T-helper 2 cell treated with Interferon-gamma antibody and Interleukin-4, amounts not matched to agents 100 ng/mL and 5 ng/mL, for 36 hours (primary cell): ENCODE measurements at regions not wholly inside any gene's neighbourhood (a gene's known extent, or its start where the extent isn't known, plus 50 kb on each side); places are given as distances from the start of the nearest gene placed in this dataset.
"Not testable (repeated sequence)": the region's sequence is repeated elsewhere in the genome, so short reads cannot be mapped to it uniquely, and the experiment has no call there.

Experiments
- intact Hi-C: fragments of 100-400 bp; cut with micrococcal nuclease; formaldehyde crosslinking; loops from one replicate; pipeline ENCODE4 v1.15.1; 2023

DNA sequence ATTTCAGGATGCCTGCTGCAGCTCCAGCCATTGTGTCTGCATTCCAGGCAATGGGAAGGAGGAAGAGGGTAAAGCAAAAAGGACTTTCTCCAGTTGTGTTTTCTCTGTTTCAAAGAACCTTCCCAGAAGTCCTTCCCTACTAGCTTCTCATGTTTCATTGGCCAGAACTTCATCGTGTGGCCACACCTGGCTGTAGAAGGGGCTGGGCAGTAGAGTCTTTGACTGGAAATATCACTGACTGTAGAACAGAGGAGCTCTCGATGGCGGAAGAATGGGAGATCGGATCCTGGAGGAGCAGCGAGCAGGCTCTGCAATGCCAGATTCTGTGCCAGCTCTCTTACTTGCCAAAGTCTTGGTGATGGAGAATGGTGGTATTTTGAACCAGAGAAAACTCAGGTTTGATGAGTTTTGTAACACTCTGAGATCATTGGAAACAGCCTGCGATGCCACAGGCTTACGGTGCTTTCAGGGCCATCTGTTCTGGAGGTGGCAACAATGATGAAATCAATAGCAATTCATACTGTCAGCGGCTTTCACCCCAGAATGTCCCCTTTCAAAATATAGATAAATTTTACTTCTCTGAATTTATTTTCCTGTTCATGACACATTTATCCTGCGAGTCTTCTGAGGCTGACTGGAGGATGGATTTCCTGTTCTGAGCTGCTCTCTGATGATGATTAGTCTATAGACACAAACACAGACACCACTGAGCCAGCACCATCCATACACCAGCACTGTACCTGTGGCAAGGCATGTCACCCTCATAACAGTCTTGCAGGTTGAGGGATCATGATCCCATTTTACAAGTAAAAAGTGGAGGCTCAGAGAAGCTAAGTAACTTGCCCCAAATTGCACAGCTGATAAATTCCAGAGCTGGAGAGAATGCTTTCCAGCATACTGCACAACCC is 204.2 kb downstream of the EMX2 start:
- intact Hi-C loops = no loop called here

DNA sequence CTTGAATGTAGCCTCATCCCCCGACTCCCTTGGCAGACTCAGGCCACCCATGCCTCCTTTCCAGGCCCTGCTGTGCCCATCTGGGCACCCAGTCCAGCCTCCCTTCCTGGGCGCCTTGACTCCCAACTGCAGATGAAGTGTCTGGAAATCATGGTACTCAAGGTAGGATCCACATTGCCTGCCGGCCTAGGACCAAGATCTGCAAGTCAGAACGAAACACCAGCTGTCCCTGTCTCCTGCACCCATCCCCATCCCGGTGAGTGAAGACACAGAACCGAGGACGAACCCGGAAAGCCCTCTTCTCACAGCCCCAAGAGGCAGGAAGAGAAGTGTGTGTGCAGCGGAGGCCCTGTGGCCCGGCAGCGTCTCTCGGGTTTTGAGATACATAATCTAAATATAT is 205.1 kb downstream of the EMX2 start:
- intact Hi-C loops = no loop called here

DNA sequence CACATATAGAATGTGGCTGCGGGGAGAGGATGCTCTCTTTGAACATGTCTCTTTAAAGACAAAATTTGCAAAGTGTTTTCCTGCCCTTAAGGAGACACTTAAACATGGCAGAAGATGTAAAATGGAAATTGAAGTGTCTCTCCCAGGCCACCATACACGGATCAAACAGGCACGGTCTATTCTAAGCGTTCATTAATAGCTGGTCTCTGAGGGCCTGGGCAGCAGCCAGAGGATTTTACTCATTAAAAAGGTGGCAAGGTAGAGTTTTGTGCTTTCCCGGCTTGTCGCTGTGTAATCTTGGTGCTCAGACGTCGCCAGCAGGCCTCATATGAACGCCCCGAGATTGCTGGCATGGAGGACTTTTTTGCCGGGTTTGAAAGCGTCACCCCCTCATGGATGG is 205.5 kb downstream of the EMX2 start:
- intact Hi-C loops = no loop called here

DNA sequence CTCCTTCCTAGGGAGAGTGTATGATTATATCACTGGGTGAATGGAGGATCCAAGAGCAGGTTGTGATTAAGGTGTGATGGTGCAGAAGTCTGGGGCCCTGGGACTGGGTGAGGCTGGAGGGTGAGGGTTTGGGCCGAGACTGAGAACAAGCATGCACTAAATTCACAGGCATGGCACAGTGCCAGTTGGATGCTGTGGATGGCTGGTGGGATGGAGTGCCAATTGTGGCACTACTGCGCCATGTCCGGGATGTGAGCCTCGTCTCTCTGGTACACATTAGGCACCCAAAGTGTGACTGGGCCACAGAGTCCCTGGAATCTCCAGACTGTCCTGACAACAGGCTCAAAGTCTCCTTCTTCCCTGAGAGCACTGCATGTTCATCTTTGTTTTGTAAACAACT is 208.1 kb downstream of the EMX2 start:
- intact Hi-C loops = no loop called here

DNA sequence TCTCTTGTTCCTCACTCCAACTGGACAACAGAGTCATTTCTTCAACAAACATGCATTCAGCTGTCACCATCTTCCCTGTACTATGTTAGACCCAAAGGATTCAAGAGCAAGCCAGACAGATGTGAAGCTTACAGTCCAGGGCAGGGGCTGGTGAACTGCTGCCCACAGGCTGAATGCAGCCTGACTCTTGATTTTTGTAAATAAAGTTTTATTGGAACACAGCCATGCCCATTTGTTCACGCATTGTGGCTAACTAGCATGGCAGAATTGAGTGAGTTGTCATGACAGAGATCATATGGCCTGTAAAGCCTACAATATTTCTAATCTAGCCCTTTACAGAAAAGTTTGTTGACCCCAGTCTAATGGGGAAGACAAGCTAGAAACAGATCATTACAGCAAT is 208.7 kb downstream of the EMX2 start:
- intact Hi-C loops = no loop called here

DNA sequence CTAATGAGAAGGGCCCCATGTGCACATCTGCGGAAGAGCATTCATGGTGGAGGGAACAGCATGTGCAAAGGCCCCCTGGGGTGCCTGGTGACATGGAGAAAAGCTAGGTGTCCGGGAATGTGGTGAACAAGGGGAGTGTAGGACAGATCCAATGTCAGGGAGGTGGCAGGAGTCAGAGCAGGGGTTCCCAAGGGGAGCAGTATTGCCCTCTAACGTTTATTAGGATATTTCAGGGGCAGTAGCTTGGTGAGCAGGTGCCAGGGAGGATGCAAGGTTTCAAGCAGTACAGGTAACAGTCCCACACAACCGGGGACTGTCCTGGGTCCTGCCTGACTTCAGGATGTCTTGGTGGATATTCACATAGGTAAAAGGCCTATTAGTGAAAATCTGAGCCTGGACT is 209.6 kb downstream of the EMX2 start:
- intact Hi-C loops = no loop called here

DNA sequence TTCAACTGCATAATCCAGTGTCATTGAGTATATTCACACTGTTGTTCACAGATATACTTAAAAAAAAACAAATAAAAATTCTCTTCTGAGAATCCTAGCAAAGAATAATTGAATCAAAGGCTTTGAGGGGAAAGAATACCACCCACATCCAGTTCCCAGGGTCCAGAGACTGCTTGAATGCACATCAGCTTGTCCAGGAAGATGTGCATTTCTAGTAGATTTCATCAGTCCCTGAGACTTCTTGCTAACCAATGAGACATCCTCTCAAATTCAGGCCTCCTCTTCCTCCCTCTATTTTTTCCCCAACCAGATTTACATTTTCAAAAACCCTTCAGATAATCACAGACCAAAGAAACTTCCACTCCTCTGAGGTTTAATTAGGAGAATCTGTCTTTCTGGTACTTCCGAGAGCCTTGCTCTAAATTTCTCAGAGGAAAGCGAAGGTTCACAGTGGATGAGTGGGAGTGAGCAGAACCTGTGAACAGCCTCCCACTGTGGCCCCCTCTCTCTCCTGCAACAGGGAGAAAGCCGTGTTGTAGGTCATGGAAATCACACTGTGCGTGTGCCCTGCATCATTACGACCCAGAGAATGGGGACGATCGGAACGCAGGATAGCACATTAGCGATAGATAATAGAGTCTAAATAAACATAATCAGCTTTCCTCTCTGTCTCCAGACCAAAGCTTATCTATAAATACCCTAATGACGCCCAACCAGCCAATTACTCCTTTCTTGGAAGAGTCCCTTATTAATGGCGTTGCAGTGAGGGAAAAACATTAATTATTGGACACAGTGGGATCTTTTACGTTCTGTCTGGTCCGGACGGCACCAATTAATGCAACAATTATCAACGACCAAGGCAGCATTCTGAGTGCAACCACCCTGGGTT is 212.5 kb downstream of the EMX2 start:
- intact Hi-C loops = no loop called here

DNA sequence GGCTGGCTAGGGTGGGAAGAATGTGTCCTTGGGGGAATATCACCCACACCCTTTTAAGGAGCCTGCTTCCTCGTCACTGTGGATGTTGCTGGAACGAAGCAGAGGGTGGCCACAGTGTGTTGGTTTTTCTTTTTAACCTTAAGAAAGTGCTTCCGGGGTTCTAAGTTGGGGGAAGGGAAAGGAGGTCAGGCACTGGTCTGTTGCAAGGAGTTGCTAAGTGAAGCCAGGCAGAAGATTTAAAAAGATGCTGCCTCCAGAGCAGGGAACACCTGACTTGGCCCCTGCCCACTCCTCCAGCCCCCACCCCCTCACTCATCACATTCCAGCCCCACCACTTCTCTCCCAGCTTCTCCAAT is 213.1 kb downstream of the EMX2 start:
- intact Hi-C loops = no loop called here

DNA sequence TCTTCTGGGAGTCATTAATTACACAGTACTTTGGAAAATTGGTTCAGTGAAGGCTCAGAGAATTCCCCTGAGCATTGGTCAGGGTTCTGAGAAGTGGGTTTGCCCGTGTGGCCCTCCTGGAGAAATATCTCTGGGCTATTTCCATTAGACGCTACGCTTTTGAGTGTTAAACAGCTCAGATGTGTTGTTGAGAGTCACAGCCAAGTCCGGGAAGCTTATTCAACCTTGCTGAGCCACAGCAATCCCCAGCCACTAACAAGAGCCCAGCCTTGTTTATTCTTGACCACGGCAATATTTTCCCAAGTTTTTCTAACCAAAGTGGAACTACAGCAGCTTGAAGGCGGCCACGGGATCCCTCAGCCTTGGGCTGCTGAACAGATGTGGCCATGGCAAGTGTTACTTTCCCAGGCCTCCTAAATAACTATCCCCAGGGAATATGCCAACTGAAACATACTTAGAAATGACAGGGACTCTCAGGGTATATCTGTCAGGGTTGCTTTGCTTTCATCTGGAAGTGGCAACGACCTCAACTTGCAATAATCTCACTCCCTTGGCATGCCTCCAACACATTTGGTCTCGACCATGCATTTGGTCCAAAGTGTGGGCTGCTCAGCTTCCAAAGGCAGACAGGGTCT is 214.7 kb downstream of the EMX2 start:
- intact Hi-C loops = no loop called here

DNA sequence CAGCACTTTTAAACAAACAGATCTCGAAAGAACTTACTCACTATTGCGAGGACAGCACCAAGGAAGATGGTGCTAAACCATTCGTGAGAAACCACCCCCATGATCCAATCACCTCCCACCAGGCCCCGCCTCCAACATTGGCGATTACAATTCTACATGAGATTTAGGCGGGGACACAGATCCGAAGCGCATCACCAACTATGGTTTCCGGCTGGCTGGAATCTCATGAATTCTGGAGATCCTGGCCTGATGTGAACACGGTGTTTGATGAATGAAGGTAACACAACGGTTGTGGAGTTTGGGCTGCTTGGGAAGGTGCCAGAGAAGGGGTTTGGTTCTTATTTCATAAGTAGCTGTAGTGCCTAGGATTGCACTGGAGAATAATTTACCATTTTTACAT is 216.7 kb downstream of the EMX2 start:
- intact Hi-C loops = no loop called here

DNA sequence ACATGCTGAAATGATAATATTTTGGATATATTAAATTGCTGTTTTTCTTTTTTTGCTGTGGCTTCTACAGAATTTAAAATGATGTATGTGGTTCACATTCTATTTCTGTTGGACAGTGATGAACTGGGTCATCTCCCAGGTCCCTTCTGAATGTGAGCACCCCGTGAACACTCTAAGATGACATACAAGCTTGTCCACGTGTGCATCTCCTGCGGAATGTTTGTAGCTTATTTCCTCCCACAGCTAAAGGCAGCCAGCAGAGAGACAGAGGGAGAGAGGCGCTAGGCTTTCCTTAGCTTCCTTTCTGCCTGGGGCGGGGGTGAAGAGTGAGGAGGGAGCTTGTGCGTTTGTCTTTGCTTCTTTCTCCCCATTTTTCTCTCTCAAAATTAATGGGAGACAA is 219.1 kb downstream of the EMX2 start:
- intact Hi-C loops = no loop called here

DNA sequence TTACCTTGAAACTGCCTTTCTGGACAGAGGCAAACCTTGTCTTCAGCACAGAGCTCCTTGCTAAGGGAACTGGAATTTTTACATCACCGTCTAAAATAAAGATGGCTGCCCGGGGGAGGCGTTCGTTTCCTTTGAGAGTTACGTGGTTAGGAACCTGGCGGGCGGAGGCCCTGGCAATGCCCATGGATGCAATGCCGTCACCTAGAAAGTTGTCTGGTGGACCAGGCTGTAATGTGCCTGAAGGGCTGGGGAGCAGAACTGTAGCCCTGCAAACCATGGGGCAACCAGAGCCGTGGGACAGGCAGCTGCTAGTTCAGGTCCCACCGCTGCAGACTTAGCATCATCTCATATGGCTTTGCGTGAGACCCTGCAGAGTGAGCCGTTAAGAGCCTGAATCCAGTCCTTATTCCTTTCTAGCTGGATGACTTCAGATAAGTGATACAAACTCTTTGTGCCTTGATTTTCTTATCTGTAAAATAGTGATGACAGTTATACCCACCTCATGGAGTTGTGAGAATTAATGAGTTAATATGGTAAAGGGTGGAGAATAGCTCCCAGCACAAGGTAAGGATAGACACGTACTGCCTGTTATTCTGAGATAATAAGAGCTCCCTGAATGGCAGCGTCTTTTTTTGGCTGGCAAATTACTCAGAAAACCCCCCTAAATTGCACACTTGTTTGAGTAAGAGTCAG is 219.7 kb downstream of the EMX2 start:
- intact Hi-C loops = no loop called here

DNA sequence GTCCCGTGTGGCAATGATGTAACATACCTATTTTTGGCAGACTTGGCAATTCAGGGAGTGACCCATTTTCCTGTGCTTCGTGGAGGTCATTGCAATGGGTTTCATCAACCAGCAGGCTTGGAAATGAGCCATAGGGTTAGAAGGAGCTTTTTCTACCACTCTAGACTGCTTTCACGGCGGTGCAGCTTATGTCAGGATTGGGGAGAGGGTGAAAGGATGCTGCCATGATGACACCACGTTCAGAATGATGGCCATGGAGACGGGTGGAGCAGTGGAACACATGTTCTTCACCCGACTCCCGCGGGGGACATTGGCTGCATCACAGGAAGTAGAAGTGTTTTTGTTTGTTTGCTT is 220.2 kb downstream of the EMX2 start:
- intact Hi-C loops = no loop called here

DNA sequence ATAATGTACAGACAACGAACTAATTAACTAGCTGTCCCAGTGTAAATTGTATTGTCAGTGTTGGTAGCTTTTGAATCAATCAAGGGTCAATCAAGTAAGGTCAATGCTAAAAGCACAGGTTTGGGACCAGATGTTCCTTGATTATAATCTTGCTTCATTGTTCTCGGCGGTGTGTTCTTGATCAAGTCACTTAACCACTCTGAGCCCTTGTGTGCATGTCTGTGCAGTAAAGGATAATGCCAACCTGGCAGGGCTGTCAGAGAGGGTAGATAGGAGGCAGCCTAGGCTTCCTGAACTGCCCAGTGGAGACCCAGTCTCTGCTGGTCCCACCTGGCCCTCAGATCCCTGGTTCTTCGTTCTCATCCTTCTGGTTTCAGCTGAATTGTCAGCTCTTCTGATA is 221.0 kb downstream of the EMX2 start:
- intact Hi-C loops = no loop called here

DNA sequence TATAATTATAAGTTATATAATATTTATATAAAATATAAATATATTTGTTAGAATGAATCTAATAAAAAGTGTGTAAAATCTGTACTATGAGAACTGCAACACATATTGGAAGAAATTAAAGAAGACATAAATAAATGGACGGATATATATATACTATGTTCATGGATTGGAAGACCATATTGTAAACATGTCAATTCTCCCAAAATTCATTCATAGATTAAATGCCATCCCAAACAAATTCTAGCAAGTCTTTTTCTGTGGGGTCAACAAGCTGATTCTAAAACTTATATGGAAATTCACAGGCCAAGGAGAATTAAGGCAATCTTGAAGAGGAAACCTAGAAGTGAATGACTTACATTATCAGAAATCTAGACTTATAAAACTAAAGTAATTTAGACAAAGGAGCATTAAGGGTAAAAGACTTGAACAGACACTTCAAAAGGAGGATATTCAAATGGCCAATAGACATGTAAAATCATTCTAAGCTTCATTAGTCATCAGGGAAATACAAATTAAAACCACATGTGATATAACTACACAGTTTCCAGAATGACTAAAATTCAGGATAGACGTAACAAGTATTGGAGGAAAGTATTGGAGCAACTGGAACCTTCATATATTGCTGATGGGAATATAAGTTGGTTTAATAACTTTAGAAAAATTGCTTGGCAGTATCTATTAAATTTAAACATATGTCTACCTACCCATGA is 225.9 kb downstream of the EMX2 start:
- intact Hi-C loops = no loop called here

DNA sequence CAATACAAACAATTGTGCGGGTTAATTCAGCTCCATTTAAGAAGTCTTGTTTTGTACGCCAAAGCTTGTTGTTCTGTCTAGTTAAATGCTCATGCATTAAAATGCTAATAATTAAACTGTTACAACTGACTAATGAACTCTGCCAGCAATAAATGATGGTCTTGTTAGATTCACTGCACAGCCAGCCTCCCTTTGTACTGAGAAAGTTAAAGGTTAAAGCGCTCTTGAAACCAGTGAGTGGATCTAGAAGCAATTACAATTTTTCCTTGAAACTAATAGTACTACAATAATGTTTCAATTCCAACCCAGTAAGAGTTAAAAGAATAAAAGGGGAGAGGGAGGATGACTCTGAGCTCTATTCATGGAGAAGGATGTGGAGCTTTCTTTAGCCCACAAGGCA is 233.0 kb downstream of the EMX2 start:
- intact Hi-C loops = no loop called here

DNA sequence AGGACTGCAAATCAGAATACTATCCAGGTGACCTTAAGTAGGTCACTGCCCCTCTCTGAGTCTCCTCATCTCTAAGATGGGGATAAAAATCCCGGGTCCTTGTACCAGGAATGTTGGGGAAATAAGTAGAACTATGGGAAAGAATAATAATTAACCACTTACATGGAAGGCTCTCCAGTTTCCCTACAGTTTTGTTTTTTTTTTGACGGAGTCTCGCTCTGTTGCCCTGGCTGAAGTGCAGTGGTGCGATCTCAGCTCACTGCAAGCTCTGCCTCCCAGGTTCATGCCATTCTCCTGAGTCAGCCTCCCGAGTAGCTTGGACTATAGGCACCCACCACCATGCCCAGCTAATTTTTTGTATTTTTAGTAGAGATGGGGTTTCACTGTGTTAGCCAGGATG is 234.7 kb downstream of the EMX2 start:
- intact Hi-C loops = not testable (repeated sequence)

DNA sequence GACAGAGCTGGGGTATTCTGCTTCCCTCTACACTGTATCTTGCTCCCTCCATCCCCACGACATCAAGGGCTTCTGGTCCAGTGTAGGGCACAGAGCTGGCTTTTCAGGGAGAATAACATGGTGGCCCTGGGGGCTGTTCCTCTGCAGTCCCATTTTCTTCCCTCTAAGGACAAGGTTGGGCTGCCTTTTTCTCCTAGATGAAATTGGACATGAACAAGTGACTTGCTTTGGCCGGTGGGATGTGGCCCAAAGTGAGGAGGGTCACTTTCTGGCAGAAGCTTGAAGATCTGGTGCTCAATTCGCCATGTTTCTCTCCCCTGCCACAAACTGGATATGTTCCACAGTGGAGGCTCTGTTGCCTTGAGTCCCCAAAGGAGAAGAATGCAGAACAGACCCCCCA is 235.7 kb downstream of the EMX2 start:
- intact Hi-C loops = no loop called here

DNA sequence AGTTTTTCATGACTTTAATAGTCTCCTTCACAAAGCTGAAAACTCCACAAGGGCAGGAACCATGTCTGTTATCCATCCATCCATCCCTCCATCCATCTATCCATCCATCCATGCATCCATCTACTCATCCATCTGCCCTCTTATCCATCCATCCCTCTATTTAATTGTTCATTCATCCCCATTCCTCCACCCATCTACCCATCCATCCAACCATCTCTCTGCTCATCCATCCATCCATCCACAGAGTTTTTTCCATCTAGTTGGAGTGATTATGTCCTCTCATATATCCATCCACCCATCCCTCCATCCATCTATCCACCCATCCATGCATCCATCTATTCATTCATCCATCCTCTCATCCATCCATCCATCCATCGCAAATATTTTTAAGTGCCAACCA is 237.9 kb downstream of the EMX2 start:
- intact Hi-C loops = no loop called here

DNA sequence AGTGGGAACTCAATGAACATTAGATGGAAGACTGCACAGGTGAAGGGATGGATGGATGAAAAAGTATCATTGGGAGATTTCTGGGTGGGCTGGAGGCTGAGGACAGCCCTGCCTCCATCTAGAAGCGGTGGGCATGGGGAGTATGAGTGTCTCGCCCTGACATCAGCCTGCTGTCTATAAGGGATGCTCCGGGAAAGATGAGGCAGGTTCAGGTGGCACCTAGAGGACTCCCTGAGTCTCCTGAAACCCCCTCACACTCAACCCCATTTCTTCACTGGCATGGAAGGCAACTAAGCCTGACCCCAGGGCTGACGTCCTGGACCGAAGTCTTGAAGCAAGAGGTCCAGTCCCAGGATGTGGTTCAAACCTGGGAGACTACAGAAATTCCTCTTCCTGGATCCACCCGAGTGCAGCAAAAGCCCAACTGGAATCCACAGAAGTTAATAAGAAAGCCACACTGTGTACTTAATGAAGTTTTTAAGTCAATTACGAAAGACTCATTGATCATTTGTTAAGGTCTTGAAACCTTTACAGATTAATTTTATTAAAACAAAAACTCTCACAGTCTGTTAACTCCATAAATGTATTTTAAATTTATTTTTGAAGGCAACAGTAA is 238.8 kb downstream of the EMX2 start:
- intact Hi-C loops = no loop called here

DNA sequence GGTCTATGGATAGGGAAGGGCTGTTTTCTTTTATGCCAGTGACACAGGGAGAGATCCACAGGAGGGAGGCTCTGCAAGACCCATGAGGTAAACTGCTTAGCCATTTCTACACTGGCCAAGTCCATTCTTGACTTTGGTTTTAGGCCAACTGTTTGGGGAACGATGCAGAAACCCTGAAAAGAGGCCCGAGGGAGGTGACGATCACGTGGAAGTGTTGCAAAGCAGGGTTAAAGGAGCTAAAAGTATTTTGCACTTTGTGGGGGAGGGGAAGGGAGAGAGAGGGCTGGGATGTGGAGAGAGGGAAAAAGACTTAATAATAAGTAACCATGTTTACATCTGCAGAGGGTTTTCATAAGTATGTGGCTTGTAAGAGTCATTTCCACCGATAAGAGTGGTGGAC is 239.7 kb downstream of the EMX2 start:
- intact Hi-C loops = no loop called here
